GM19238 (cell line): ENCODE measurements at regions not wholly inside any gene's neighbourhood (a gene's known extent, or its start where the extent isn't known, plus 50 kb on each side); places are given as distances from the start of the nearest gene placed in this dataset.
"Not testable (repeated sequence)": the region's sequence is repeated elsewhere in the genome, so short reads cannot be mapped to it uniquely, and the experiment has no call there.

ENCODE experiments used
- DNase-seq: peaks from one replicate; pipeline ENCODE4 v3.0.0; 2011; ENCODE audit warnings: low spot score; ENCODE audit not compliant: insufficient read length

DNA sequence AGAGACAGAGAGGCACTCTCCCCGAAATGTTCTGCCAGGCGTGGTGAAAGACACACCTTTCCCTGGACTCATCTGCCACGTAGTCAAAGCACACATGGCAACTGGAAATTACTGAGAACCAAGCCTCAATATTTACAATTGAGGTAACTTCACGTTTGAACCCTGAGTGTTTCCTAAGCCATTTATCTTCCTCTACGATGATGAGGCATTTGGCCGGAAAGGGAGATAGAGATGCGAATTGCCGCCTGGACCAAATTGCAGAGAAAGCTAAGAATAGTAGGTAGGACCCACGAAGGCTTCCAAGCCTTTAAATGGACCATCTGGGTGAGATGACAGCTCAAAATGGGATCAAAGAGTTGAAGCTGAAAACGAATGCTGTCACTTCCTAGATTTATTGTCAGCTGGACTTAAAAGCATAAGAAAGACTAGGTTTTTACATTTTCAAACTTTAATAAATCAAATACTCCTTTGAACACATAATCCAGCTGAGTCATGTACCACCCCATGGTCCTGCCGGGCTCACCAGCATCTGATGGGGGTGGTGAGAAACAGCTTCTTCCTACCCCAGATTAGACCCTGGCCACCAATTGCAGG is 135.6 kb upstream of the LYZL2 start:
- DNase-seq = no peak

DNA sequence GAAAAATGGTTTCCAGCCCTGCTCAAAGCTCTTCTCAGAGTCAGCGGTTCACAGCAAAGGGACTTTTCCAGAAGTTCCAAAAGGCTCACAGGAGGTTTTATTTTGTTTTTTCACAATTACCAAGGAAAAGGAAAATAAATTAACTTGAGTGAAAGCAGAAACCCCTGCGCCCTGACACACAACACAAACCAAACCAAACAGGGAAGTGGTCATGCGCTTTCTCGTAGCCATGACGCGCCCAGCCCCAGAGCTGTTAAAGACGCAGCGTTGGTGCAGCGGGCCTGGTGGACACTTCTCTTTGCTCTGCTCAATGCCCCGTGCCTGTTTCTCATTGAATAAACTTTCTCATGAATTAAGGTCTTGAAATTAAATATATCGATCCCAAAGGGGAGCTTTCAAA is 134.4 kb upstream of the LYZL2 start:
- DNase-seq = no peak

DNA sequence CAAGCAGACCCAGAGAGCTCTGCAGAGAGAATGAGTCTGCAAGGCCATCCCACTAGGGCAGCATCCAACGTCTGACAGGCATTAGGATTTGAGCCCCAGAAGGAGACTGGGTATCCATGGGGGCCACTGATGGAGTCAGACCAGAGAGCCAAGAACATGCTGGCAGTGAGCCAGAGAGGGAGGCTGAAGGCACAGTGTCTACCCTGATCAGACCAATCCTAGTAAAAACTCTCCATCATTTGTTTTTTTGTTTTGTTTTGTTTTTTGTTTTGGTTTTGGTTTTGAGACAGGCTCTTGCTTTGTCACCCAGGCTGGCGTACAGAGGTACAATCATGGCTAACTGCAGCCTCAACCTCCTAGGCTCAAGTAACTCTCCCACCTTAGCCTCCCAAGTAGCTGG is 133.1 kb upstream of the LYZL2 start:
- no peak for DNase-seq

DNA sequence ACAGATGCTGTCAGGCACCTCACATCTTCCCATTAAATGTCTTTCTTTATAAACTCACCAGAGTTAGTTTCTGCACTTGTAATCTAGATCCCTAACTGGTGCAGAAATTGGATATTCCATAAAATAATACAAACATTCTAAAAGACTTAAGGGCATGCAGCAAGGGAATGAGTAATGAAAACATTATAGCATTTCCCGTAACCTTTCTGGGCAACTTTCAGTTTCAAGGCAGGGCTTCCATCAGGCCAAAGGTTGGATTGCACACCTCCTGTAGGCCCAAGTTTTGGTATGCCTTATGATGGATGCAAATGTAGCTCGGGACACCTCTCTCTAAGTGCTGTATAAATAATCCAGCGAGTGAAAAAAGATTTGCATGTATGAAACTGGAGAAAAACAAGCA is 129.9 kb upstream of the LYZL2 start:
- no peak for DNase-seq

DNA sequence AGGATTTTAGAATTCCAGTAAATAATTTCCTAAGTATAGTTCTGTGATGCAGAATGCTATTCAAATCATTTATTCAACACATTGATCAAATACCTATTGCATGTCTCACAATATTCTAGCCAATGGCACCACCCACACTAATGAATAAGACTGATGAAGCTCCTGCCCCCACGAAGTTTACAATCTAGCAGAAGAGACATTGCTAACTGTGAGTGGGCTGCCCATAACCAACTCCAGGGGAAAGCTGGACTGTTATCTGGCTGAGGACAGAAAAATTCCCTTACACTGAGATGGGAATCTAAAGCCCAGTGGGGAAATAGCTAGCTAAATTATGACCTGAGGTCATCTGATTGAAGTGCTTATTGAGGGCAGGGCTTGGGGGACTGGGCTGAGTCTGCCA is 128.8 kb upstream of the LYZL2 start:
- no peak for DNase-seq

DNA sequence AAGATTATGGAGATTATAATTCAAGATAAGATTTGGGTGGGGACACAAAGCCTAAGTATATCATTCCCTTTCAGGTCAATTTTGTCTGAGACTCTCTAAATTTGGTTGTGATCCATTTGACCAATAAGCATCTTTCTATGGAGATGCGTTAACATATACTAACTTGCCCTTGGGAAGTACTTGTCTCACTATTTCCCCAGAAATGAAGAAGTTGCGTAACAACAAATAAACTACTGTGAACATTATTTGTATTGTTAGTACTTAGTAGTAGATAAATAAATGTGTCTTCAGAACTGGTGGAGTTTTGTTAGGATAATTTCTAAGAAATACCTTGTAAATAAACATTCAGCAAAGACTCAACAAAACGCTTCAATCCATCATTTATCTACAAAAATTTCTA is 127.3 kb upstream of the LYZL2 start:
- DNase-seq = no peak

DNA sequence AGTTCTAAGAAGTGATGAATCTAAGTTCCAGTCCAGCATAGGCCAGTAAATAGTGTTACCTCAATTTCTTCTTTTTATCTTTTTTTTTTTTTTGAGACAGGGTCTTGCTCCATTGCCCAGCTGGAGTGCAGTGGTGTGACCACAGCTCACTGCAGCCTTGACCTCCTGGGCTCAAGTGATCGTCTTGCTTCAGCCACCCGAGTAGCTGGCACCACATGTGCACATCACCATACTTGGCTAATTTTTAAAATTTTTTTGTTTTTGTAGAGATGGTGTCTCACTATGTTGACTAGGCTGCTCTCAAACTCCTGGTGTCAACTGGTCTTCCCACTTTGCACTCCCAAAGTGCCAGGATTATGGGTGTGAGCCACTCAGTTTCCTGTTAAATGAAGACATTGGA is 126.6 kb upstream of the LYZL2 start:
- no peak for DNase-seq

DNA sequence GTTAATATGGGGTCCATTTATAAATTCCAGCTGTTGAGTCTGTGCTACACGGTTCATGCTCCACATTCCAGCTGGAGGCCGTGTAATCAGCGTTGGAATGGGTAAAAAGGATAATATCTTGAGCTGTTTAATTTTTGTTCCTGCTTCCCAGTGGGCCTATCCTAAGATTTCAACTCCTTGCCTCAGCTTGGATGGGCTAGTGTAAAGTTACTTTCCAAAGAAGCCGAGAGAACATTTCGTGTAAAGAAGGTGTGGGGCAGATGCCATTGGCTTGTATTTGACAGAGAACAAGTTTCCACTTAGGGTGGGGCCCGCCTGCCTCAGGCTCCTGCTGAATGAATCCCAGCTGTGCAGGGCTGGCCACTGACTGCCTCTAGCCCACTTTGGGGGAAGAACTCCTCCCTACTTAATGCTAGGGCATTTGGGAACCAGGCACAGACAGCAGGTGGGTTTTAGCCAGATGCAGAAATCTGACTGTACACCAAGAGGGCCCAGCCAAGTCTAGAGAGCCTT is 125.9 kb upstream of the LYZL2 start:
- DNase-seq = no peak

DNA sequence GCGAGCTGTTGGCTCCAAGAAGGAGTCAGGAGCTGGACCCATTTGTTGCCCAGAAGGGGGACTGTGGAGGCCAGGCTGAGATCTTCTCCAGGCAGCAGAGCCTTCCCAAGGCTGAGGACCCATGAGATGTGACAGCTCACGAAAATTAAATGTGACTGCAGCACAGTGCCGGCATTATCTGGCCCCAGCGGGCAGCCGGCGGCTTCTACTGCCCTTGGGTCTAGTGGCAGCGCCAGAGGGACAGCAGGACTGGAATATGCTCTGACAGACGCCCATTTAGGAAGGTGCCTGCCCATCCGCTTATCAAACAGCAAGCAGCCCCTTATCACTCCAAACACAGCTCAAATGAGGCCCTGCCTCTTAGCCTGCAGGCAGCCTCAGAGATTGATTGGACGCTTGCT is 122.9 kb upstream of the LYZL2 start:
- DNase-seq = no peak

DNA sequence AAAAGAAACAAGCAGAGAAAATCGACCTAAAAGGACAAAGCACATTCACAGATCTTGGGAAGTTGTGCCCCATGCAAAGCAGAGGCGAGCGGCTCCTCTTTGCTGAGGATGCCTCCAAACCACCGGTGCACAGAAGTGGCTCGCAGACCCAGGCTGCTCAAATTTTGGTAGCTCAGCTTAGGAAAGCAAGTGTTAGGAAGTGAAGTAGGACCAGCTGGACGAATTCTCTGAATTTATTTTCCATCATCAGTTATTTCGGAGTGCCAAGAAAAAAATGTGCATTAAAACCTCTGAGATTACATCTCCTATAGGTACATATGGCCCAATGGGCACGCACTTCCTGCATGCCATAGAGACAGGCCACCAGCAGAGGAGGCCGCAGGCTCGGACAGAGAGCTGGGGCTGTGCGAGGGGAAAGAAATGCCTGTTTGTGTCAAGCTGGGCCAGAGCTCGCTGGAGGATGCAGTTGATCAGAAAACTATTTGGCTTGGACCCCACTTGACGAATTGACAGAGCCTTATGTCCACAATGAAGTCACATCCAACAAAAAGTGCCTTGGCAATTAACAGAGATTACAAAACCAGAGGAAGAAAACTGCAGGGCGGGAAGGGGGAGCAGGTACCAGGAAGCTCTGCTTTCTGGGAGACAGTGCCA is 122.3 kb upstream of the LYZL2 start:
- DNase-seq = peak; percentile 42

DNA sequence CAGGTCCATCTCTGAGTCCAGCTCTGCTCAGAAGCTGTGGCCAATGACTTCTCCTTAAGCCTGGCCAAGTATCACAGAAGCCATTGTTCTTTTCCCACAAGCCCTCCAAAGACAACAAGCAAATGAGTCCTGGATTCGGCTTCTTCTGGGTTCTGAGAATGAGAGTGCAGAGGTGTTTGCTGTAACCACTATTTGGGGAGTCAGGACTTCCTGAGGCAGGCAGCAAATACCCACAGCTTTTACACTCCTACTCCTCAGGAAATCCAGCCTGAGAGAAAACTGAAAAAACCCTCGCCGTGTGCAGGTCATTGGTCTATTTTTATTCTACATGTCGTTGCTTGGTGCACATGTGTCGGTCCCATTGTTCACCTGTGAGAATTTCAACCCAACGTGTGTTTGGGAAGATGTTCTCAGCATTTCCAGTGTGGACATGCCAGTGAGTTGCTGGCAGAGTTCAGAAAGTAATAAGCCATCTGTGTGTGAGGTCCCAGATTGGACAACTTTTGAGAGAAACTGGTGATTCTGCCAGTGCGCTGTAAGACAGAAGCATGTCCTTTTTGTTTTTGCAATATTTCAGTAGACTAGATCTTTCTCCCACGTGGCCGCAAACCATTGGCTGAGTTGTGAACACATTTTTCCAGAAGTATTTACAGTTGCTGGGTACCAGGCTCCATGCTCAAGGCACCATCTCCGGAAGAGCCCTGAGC is 121.6 kb upstream of the LYZL2 start:
- DNase-seq = no peak

DNA sequence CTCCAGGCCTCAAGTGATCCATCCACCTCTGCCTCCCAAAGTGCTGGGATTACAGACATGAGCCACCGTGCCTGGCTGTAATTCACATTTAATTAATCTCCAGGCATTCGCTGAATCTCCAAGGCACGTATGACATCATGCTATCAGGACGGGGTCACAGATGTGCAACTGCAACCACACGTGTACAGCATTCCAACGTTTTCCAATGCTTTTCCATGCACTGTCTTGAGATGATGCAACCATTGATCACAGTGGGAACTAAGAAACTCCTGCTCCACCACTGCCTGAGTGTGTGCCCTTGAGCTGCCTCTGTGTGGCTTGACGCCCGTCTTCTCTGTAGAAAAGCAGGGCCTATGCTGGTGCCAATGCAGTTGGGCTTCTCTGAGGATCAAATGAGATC is 119.8 kb upstream of the LYZL2 start:
- DNase-seq = no peak

DNA sequence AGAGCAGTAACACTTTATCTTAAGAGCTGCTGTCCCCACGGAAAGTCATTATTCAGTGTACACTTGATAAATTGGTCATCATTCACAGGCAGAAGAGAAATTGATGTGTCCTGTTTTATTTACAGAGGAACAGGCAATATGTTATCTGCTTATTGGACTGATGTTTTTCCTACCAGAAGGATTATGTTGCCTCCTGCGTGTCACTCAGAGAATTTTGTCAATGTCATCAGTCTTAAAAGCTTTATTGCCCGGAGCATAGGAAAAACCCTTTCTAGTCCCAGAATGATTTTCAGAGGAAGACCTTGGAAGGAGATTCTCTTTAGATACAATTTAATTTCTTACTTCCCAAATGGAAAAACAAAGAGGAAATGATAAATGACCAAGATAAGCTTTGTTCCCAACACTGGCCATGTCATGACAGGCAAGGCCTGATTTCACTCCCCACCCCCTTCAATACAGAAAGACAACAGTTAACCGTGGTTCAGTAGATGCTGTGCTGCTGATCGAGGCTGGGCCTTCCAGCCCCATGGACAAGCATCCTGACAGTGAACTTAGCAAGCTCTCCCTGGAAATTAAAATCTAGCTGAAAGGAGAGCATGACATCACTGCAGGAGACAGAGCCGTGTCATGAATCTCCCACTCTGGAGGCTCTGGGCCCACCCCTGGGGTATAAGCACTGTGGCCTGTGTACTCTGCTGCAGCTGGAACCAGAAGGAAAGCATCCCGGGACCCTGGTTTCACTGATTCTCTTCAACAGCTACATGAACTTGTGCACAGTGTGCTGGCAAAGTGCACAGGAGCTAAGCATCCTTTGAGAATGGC is 118.8 kb upstream of the LYZL2 start:
- DNase-seq = no peak

DNA sequence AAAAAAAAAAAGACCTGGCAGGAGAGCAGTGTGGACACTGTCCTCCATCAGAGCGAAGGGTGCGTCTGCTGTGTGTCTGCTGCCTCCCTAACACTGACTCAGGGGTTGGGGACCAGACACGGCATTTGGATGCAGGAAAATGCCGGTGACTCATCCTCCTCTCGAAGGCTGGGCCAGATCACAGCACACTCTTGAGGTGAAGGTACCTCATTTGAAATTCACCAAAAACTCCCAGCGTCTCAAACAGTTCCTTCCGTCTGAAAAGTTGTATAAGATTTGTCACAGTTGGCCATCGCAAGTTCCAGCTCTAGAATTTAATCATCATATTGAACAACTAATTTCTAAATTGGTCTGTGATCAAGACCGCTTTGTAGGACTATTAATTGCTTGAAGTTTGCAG is 118.1 kb upstream of the LYZL2 start:
- DNase-seq = no peak

DNA sequence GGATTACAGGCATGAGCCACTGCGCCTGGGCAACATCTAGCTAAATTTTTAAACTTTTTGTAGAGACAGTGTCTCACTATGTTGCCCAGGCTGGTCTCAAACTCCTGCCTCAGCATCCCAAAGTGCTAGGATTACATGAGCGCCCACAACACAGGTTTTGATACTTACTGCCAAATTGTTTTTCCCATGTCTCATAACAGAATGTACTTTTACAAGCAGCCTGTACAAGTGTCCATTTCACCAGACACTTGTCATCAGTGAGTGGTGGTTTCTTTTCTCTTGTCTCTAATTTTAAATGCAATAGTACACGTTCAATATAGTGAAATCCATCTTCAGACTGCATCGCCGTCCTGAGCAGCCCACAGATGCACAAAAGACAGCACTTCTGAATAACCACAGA is 116.4 kb upstream of the LYZL2 start:
- no peak for DNase-seq

DNA sequence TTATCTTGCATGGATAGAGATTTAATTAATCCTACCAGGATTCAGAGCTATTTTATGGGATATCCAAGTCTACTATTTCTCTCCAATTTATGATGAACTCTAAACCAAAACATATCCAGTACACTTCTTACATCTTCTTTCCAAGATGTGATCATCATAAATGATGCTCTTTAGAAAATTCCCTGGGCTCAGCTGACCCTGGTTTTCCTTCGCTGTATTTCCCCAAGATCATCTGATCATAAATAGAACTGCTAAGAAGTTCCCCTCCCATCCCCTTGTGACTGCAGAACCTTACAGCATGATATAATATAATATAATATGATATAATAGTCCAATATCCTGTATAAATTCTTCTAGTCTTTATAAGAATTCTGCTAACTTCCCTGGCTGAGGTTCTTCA is 114.6 kb upstream of the LYZL2 start:
- no peak for DNase-seq

DNA sequence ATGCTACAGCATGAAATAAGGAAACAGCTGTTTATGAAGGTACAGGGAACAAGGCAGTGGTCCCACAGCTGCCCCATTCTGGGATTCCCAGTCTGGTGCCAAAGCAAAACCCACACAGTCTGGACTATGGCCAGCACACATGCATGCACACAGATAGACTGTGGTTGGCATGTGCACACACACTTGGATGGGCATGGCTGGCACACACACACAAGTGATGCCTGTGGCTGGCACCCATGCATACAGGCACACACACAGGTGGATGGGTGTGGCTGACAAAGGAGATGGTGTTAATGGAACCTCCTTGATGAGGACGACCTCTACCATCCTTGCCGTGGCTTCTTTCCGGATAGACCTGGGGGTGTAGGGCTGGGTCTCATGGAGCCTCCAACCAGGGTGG is 114.0 kb upstream of the LYZL2 start:
- DNase-seq = no peak

DNA sequence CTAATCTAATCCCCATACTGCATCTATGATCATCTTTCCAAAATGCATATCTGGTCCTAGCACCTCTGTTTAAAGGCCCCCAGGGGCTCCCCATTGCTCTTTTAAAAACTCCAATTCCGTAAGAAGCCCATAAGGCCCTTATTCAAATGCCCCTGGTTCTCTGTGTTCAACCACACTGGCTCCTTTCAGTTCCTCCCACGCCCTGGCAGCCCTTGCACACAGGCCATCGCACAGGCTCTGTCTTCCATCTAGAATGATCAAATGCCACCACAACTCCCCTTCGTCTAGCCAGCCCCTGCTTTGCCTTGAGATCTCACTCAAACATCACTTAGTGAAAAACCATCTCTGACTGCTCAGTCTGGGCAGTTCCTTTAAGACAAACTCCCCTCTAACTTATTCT is 112.9 kb upstream of the LYZL2 start:
- peak; percentile 30 for DNase-seq

DNA sequence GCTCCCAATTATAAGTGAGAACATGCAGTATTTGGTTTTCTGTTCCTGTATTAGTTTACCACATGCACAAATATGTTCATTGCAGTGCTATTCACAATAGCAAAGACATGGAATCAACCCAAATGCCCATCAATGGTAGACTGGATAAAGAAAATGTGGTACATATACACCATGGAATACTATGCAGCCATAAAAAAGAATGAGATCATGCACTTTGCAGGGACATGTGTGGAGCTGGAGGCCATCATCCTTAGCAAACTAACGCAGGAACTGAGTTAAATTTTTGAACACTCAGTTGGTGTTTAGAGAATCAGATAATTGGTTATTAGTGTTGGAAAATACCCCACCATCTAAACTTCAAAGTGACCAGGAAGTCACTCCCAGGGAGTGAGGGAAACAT is 111.2 kb upstream of the LYZL2 start:
- DNase-seq = not testable (repeated sequence)

DNA sequence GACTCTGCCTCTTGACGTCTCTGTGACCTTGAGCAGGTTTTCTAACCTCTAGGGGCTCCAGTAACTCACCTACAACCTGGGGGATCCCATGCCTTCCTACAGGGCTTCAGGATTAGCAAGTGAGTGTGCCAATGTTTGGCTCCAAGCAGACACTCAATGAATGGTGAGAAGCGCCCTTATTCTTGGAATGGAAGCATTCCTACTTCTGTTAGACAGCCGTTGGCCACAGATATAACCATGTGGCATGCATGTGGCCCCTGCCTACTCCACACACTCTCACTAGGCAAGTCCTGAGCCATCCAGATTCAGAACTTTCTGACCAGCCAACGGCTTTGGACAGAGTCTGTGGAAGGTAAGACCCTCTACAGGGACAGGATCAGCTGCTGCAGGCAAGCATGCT is 108.9 kb upstream of the LYZL2 start:
- DNase-seq = no peak

DNA sequence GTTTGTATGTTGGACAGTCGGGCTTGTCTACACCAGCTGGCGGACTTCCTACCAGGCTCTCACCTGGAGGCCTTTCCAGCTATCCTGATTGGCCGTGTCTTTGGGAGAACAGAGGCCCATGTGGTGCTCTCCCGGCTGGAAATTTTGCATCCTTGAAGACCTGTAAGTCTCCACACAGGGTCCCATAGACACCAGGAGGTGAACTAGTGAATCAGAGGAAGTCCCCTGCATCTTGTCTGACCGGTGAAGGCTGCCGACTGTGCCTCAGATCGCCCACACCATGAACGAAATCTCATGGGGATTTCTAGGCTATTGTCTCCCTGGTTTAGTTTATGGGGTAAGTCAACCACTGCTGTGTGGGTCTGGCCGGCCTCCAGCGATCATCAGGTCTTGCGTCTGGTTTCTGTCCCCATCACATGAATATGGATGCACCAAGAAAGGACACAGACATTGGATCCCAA is 108.4 kb upstream of the LYZL2 start:
- no peak for DNase-seq

DNA sequence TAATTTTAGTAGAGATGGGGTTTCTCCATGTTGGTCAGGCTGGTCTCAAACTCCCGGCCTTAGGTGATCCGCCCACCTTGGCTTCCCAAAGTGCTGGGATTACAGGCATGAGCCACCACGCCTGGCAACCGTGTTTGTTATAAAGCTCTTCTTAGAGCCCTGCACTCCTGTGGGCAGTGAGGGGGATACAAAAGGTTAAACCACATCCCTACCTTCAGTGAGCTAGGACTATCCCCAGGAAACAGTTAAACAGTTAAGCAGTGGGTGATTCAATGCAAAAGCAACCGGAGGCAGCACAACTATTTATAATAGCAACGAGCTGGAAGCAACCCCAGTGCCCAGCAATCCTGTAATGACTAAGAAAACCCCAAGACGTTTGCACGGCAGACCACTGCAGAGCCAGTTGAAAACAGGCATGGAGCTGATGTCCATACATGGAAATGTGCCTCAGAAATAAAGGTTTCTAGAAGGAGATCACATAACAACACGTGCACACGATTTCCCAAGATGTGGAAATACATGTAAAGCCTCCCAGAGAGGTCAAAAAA is 107.2 kb upstream of the LYZL2 start:
- peak; percentile 27 for DNase-seq
